GM23338 (cell line): ENCODE measurements at regions not wholly inside any gene's neighbourhood (a gene's known extent, or its start where the extent isn't known, plus 50 kb on each side); places are given as distances from the start of the nearest gene placed in this dataset.

Experiments
- ATAC-seq: fragments of 200-7000 bp; cut with Tn5 transposase; 3 replicates; pipeline ENCODE4 v1.9.1; 2020
- DNase-seq: peaks from one replicate; pipeline ENCODE4 v3.0.0-alpha.2; 2015; ENCODE audit warnings: low spot score
- H2AFZ ChIP-seq: fragments of 200-600 bp; sonication (generic); 2 replicates; pipeline ENCODE4 v1.8.0; 2016; ENCODE audit warnings: antibody characterized with exemption, mild to moderate bottlenecking, moderate library complexity
- H3F3A ChIP-seq: fragments of 200-600 bp; sonication (generic); replicated peaks from 2 replicates; pipeline ENCODE4 v1.8.0; 2017; ENCODE audit warnings: antibody characterized with exemption, mixed run types, low read depth
- H3K27ac ChIP-seq: fragments of 200-600 bp; sonication (generic); 2 replicates; pipeline ENCODE4 v1.6.1; 2016; ENCODE audit warnings: low read depth
- H3K27me3 ChIP-seq: fragments of 200-600 bp; sonication (generic); 2 replicates; pipeline ENCODE4 v1.8.0; 2016; ENCODE audit warnings: mild to moderate bottlenecking, mixed run types, moderate library complexity; ENCODE audit not compliant: insufficient read depth
- H3K36me3 ChIP-seq: fragments of 200-600 bp; sonication (generic); 2 replicates; pipeline ENCODE4 v1.8.0; 2016; ENCODE audit warnings: mild to moderate bottlenecking; ENCODE audit not compliant: insufficient read depth
- H3K4me1 ChIP-seq: fragments of 200-600 bp; sonication (generic); 2 replicates; pipeline ENCODE4 v1.8.0; 2016; ENCODE audit warnings: mild to moderate bottlenecking, moderate library complexity; ENCODE audit not compliant: insufficient read depth
- H3K4me2 ChIP-seq: fragments of 200-600 bp; sonication (generic); 2 replicates; pipeline ENCODE4 v1.7.1; 2017; ENCODE audit warnings: mixed run types
- H3K4me3 ChIP-seq: fragments of 200-600 bp; sonication (generic); 2 replicates; pipeline ENCODE4 v1.6.1; 2016; ENCODE audit warnings: mixed run types
- H3K79me2 ChIP-seq: fragments of 200-600 bp; sonication (generic); replicated peaks from 2 replicates; pipeline ENCODE4 v1.8.0; 2017; ENCODE audit warnings: mild to moderate bottlenecking; ENCODE audit not compliant: insufficient read depth
- H3K9me2 ChIP-seq: fragments of 200-600 bp; sonication (generic); 2 replicates; pipeline ENCODE4 v1.8.0; 2017; ENCODE audit not compliant: insufficient read depth
- H4K20me1 ChIP-seq: fragments of 200-600 bp; sonication (generic); replicated peaks from 2 replicates; pipeline ENCODE4 v1.8.0; 2017; ENCODE audit warnings: mild to moderate bottlenecking; ENCODE audit not compliant: insufficient read depth
- H3K27ac Mint-ChIP-seq: 2 replicates; pipeline ENCODE4 v1.8.0; 2020; ENCODE audit warnings: inconsistent platforms, mild to moderate bottlenecking, moderate library complexity, mixed read lengths
- H3K27me3 Mint-ChIP-seq: 3 replicates; pipeline ENCODE4 v1.8.0; 2022; ENCODE audit warnings: low read depth, mild to moderate bottlenecking, moderate library complexity, mixed read lengths, inconsistent platforms; ENCODE audit not compliant: insufficient read depth, poor library complexity
- H3K36me3 Mint-ChIP-seq: 3 replicates; pipeline ENCODE4 v1.8.0; 2021; ENCODE audit warnings: low read depth, mild to moderate bottlenecking, inconsistent platforms, moderate library complexity, mixed read lengths
- H3K4me1 Mint-ChIP-seq: 3 replicates; pipeline ENCODE4 v1.8.0; 2020; ENCODE audit warnings: mild to moderate bottlenecking, inconsistent platforms, mixed read lengths
- H3K4me3 Mint-ChIP-seq: 3 replicates; pipeline ENCODE4 v1.8.0; 2021; ENCODE audit warnings: moderate library complexity, mild to moderate bottlenecking, inconsistent platforms, mixed read lengths
- H3K9me3 Mint-ChIP-seq: 3 replicates; pipeline ENCODE4 v1.8.0; 2020; ENCODE audit warnings: moderate library complexity, mild to moderate bottlenecking, inconsistent platforms, mixed read lengths
- CREB1 ChIP-seq: fragments of 250-450 bp; sonication (Bioruptor Pico); IDR thresholded peaks from 2 replicates; pipeline ENCODE4 v1.5.0; 2020; ENCODE audit warnings: low read depth, mild to moderate bottlenecking, moderate library complexity
- CTCF ChIP-seq, 2 experiments: fragments of 200-600 bp in 1 of 2; sonication (generic) in 1 of 2; conservative IDR thresholded peaks; 2 replicates each; pipeline versions ENCODE4 v1.5.1 to v1.6.1; 2016 to 2017; ENCODE audit warnings: antibody characterized with exemption in 2 of 2, low read depth in 2 of 2, mild to moderate bottlenecking in 2 of 2, moderate library complexity in 1 of 2
- ETS1 ChIP-seq: IDR thresholded peaks from 2 replicates; pipeline ENCODE4 v1.6.1; 2016; ENCODE audit warnings: antibody characterized with exemption
- EZH2 ChIP-seq: fragments of 200-600 bp; sonication (generic); IDR thresholded peaks from one replicate; pipeline ENCODE4 v1.8.0; 2017; ENCODE audit warnings: antibody characterized with exemption, mild to moderate bottlenecking, low read depth; ENCODE audit not compliant: unreplicated experiment
- EZH2phosphoT487 ChIP-seq: fragments of 200-600 bp; sonication (generic); IDR thresholded peaks from one replicate; pipeline ENCODE4 v1.8.1; 2018; ENCODE audit warnings: antibody characterized with exemption; ENCODE audit not compliant: unreplicated experiment
- JUNB ChIP-seq: IDR thresholded peaks from one replicate; pipeline ENCODE4 v1.6.1; 2016; ENCODE audit warnings: antibody characterized with exemption; ENCODE audit not compliant: unreplicated experiment
- NANOG ChIP-seq: IDR thresholded peaks from 2 replicates; pipeline ENCODE4 v1.6.1; 2016; ENCODE audit warnings: antibody characterized with exemption, borderline replicate concordance
- REST ChIP-seq: IDR thresholded peaks from one replicate; pipeline ENCODE4 v1.6.1; 2018; ENCODE audit warnings: antibody characterized with exemption; ENCODE audit not compliant: unreplicated experiment
- STAT1 ChIP-seq: IDR thresholded peaks from one replicate; pipeline ENCODE4 v1.6.1; 2016; ENCODE audit warnings: antibody characterized with exemption; ENCODE audit not compliant: unreplicated experiment
- ZNF114 ChIP-seq: fragments of 250-450 bp; sonication (Bioruptor Pico); IDR thresholded peaks from 2 replicates; pipeline ENCODE4 v1.5.0; 2020; ENCODE audit warnings: mild to moderate bottlenecking, moderate library complexity
- ZNF331 ChIP-seq: fragments of 250-450 bp; sonication (Bioruptor Pico); IDR thresholded peaks from 2 replicates; pipeline ENCODE4 v1.5.0; 2020; ENCODE audit warnings: low read depth, mild to moderate bottlenecking, moderate library complexity
- ZNF462 ChIP-seq: fragments of 250-450 bp; sonication (Bioruptor Pico); IDR thresholded peaks from 2 replicates; pipeline ENCODE4 v1.5.0; 2020; ENCODE audit warnings: mild to moderate bottlenecking, moderate library complexity

- TF ChIP-seq ETS1 (no peak), JUNB (no peak), NANOG (no peak), CREB1 (no peak)
Observed at GRCh38 chr10:128367807-128368206, 241.6 kb upstream of the MKI67 start (continued).

- Mint-ChIP-seq H3K4me3 (no peak overlapping the region), H3K9me3 (peaks cover 4% of the 10 kb centered on the region; the same call in 1 of the 3 replicates), H3K27ac (no peak overlapping the region), H3K36me3 (no peaks in the 10 kb centered on the region; the same call in 2 of the 3 replicates), H3K4me1 (no peaks in the 10 kb centered on the region), H3K27me3 (peaks cover 2% of the 10 kb centered on the region)
- H3K4me1 ChIP-seq: no peaks in the 10 kb centered on the region
- H4K20me1 ChIP-seq: no peaks in the 10 kb centered on the region
- H3K27me3 ChIP-seq: no peaks in the 10 kb centered on the region
- H3K4me2 ChIP-seq: no peak overlapping the region
- ATAC-seq (no peak), DNase-seq (no peak)
- no peak overlapping the region for H3K4me3 ChIP-seq
- H3K79me2 ChIP-seq: no peaks in the 10 kb centered on the region
- no peaks in the 10 kb centered on the region for H3F3A ChIP-seq
- 0 out of 2 replicates have a peak, but pooled peaks cover 4% of the 10 kb centered on the region for H3K9me2 ChIP-seq
- no peaks in the 10 kb centered on the region for H3K36me3 ChIP-seq
- H2AFZ ChIP-seq: no peak overlapping the region
- no peak overlapping the region for H3K27ac ChIP-seq
- TF ChIP-seq EZH2phosphoT487 (no peak), CREB1 (no peak), ZNF114 (CRISPR knock-in tag) (no peak), NANOG (no peak), REST (no peak), CTCF (conservative IDR thresholded peaks at IDR 0.05; ENCODE audit: low read depth in 2 of 2) (no peak), ZNF331 (CRISPR knock-in tag) (no peak), JUNB (no peak), EZH2 (no peak), STAT1 (no peak), ZNF462 (CRISPR knock-in tag) (no peak)
Observed at GRCh38 chr10:128369101-128369650, 243.0 kb upstream of the MKI67 start.
